CD4-positive, alpha-beta T cell treated with Interleukin-15 for 4 hours (primary cell): ENCODE measurements at regions not wholly inside any gene's neighbourhood (a gene's known extent, or its start where the extent isn't known, plus 50 kb on each side); places are given as distances from the start of the nearest gene placed in this dataset.

ENCODE experiments used
- DNase-seq: peaks from one replicate; pipeline ENCODE4 v3.0.0-alpha.2; 2020; ENCODE audit warnings: low spot score

DNA sequence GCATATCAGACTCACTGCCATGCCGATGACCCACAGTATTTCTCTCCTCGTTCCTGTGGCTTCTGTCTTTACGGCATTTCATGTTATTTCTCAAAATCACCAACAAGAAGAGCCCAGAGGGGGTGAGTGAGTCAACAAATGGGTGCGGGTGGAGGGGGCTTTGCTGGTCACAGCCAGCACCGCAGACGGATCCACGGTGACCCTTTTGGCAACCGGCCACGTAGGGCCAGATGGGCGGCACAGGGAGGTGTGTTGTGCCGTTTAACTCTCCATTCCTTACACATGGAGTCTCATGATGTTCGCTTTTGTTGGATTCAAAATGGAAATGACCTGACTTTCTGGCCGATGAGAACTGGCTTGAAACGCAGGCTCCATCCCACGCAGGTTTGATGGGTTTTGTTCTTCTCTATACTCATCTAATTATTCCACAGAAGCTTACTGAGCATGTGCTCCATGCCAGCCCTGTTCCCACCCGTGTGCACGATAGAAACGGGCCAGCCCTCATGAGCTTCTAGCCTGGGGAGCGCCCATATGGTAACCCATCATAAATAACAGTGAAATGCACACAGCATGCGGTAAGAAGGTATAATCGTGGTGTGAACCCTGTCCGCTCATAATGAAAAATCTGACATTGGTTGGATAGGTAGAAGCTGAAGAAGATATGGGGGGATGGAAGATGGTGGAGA, 319.9 kb downstream of the BRD1 start:
- no peak for DNase-seq

DNA sequence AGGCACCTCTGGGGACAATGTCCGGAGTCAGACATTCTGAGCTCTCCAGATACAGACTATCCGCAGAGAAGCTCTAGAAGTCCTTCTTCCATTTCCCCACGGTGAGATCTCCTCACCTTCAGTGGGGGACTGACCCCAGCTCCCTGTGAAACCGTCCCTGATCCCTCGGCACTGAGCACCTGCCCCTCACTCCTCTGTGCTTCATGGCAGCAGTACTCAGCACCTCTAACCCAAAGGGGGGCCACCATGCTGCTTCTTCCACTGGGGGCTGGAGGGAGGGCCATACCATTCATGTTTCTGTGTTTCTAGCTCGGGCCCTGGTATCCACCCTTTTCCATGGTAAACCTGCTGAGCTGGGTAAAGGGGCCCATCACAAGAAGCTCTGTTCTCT, 321.7 kb downstream of the BRD1 start:
- no peak for DNase-seq

DNA sequence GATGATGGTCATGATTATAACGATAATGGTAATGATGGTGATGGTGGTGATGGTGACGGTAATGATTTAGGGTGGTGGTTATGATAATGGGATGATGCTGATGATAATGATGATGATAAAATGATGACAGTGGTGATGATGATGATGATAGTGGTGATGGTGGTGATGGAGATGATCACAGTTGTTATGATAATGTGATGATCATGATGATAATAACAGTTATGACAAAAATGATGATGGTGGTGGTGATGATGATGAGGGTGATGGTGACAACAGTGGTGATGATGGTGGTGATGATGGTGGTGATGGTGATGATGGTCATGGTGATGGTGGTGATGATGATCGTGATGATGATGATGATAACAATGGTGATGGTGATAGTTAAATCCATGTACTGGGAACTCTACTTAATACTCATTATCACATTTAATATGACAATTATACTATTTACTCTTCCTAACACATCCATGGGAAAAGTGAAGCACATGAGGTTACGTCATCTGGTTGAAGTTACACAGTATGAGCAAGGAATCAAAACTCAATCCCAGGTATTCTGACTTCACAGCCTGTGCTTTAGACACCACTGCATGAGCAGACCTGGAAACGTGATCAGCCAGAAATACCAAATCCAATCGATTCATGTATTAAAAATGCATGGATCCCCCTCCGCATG, 322.2 kb downstream of the BRD1 start:
- DNase-seq = no peak

DNA sequence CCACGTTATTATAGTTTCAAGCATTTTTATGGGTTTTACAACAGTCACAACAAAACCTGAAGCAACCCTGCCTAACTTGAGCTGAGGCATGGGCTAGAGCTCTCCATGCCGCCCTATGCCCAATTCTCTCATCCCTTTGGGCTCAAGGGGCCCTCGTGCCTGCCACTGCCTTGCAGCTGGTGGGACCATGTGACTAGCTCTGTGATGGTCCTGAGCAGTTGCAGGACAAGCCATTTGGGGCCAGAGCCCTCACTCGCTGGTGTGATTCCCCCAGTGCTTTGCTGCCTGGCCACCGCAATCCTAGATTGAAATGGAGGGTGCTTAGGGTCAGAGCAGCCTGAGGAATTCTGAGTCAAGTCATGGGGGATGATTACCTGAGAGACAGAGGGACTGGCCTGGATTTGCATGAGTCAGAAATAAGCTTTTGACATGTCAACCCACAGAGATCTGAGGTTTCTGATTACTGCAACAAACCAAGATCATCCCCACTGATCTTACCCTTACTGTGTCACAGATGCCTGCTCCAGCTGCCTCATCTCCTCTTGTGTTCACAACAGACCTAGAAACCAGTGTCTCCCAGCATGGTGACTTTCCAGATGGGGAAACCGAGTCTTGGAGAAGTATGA, 323.7 kb downstream of the BRD1 start:
- no peak for DNase-seq

DNA sequence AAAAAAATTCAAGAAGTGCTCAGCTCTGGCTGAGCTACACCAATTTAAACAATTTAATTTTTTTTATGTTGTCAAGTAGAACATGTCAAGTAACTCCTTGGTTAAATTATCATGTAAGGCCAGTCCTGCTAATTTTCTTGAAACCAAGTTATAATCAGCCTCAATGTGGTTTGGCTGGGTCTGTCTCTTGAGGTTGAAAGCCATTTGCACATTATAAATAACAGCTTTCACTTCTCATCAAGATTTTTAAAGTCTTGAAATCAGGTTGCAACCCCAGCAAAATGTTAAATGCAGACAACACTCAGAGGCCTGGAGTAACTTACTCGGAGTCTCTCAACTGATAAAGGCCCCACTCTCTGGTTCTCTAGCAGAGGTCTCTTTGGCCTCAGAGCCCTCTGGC, 324.4 kb downstream of the BRD1 start:
- no peak for DNase-seq

DNA sequence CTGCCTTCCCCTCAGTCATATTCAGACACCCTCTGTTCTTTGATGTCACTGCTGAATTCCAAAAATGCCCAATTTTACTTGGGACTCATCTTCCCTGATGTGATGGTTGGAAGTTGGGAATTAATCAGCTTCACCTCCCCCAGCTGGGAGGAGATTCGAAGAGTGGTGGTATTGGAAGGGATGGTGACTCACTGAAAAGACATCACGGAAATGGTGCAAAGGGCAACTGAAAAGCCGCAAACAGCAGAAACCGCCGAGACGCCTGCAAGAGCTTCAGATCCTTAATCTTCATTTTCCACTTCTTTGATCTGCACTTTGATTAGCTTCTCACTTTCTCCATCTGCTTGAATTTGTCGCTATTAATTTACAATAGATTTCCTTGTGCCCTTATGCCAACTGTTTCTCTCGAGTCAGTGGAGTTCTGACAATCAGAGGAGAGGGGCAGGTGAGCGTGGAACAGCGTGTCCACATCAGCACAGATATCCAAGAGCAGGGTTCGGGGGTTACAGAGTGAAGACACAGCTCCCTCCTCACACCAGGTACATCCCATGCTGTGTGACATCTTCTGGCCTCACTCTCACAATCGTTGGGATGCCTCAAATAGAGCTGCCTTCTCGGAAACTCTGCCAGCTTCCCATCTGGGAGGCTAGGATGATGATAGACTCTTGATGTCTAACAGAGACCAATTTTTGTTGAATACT, 325.4 kb downstream of the BRD1 start:
- DNase-seq = no peak

DNA sequence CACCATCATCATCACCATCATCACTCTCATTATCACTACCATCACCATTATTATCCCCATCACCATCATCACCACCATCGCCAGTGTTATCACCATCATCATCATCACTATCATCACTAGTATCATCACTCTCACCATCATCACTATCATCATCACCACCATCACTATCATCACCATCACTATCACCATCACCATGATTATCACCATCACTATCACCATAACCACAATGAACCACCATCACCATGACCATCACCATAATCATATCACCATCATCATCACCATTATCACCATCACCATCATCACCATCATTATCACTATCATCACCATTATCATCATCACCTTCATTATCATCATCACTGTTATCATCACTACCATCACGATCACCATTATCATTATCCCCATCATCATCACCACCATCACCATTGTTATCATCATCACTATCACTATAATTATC, 326.7 kb downstream of the BRD1 start:
- no peak for DNase-seq

DNA sequence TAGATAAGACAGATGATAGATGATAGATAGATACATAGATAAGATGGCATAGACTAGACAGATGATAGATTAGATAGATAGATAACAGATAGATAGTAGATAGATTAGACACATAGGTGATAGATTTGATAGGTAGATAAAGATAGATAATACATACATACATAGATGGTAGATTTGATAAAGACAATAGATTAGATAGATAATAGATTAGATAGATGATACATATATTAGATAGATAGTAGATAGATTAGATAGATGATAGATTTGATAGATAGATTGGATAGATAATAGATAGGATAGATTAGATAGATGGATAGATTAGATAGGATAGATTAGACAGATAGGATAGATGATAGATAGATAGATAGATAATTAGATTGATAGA, 327.6 kb downstream of the BRD1 start:
- no peak for DNase-seq

DNA sequence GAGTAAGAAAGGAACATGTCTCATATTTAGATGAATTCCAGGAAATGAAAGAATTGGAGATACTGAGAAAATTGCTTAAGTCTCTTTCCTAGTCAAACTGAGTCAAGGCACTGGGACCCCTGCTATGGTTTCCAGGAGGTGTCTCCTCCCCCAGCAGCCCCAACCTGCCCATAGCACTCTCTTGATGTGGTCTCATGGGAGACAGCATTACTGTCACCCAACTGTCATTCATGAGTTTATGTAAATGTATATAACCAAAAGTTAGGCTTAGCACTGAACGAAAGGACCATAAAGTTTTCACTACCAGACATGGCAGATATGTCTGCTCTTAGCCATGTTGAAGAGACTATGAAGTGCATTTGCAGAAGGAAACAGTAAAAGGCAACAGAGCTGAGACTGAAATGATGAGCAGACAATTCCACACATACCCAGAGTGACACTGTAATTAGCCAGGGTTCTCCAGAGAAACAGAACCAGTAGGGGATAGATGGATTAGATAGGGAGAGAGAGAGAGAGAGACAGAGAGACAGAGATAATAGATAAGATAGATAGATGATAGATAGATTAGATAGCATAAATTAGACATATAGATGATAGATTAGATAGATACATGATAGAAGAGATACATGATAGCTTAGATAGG, 328.1 kb downstream of the BRD1 start:
- DNase-seq = no peak

DNA sequence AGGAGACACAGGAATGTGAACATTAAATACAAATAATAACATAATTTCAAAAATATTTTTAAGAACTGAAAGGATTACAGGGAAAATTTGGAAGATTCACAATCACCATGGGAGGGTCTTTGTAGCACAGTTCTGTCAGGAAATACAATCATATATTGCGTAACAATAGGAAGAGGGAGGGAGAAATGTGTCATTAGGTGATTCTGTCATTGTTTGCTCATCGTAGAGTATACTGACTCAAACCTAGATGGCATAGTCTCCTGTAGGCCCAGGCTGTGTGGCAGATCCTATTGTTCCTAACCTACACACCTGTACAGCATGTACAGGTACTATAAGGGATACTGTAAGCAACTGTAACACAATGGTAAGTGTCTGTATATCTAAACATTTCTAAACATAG, 330.4 kb downstream of the BRD1 start:
- DNase-seq = no peak

DNA sequence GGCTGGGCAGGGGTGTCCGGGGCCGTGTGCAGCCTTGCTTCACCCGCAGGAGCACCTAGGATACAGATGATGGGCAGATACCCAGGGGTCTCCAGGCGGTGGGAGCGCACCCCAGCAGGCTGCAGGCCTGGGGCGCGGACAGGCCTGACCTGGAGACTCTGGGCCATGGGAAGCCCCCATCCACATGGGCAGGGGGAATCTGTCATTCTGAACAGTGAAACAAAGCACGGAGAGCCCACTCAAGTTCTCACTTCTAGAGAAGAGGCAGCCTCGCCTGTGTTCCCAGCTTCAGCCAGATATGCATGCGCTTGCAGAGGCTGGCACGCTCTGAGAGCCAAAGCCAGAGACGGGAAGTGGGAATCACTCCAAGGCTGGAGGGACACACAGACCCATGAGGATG, 333.1 kb downstream of the BRD1 start:
- DNase-seq = no peak

DNA sequence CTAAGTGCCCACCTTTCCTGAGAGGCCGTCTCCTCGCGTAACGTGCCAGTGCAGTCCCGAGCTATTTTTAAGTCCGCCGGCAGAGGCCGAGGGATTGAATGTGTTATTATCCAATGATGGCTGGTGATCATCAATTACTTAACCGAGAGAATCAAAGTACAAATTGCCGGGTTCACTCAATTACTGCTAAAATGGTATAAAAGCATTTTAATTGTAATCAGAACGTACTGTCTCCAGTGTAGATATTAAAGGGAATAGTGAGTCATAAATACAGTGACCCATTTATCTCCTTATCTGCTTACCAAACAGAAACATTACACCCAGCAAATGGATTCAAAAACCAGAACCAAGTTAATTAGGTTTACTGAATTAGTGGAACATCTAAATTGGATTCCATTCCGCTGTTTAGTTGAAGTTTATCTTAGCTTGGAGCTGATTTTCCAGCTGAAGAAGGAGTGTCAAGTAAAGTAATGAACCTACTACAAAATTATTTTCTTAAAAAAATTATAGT, 334.9 kb downstream of the BRD1 start:
- DNase-seq = no peak

DNA sequence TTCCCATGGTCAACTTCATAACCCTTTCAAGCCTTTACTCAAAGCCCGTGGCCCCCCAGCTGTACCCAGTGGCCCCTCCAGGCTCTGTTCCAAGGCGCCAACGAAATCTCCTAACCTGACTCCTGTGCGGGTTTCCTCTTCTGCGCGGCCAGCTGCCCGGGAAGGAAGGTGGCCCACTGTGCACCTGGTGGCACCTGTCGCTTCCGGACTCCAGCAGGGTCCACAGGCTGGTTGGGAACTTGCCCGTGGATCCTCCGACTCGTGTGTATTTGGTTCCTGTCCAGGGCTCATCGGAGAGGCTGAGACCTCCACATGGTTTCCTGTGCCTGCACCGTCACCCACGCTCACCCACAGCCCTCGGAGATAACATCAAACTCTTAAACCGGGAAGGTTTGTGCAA, 335.4 kb downstream of the BRD1 start:
- no peak for DNase-seq

DNA sequence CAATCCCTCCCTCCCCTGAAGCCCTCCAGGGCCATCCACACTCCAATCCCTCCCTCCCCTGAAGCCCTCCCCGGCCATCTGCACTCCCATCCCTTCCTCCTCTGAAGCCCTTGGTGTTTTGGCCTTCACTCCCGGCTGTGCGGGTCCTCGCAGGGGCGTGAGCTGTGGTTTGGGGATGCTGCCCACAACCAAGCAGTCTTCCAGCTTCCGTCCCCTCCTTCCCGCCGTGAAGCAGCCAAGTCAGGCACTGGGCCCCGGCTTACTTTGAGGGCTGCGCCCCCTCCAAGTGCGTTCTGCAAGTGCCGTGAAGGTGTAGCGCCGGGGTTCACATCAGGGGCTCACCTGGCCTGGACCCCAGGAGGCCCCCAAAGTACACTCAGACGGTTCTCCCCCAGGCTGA, 335.9 kb downstream of the BRD1 start:
- no peak for DNase-seq

DNA sequence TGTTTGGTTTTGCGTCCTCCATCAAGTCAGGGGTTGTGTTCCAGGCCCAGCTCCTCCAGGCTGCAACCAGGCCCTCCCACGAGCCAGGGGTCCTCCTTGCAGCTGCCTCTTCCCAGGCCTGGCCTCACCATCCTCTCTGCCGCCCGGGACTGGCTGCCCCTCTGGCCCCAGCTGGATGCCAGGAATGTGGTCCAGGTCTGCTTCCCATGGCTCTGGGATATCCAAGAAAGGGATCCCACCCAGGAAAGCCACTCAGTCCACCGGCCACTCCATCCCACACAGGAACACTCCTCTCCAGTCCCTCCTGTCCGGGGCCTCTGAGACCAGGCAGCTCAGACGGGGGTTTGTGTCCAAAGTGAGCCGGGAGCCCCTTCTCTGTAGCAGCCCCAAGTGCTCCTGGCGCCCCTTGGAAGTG, 336.4 kb downstream of the BRD1 start:
- DNase-seq = no peak

DNA sequence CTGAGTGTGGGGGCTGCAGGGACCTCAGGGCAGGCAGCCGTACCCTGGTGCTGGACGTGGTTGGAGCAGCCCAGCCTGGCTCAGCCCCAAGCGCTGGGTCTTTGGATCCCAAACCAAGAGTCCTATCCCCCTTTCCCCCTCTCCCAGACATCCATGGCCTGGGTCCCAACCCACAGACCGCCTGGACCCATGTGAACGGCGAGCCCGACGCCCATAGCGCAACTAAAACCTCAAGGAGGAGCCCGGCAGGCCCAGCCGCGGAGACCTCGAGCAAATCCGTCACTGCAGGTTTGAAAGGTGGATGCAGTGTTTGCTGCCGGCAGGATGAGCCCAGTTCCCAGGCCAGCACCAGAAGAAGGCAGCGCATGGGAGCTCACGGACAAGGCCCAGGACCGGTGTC, 337.0 kb downstream of the BRD1 start:
- no peak for DNase-seq

DNA sequence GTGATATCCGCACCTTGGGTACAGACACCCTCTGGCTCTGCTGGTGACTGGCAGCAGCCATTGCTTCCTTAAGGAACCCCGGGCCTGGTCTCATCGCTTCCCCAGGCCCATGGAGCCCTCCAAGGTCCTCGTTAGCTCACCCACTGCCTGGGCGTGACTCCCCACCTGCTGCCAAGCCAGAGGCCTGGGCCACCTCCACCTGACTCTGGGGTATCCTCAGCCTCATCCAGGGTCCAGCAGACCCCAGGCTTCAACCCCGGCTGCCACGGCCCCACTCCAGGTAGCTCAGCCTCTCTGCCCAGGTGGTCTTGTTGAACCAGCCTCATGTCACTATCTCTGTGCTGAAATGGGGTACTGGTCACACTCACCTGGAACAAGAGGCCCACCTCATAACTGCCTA, 337.9 kb downstream of the BRD1 start:
- DNase-seq = no peak

DNA sequence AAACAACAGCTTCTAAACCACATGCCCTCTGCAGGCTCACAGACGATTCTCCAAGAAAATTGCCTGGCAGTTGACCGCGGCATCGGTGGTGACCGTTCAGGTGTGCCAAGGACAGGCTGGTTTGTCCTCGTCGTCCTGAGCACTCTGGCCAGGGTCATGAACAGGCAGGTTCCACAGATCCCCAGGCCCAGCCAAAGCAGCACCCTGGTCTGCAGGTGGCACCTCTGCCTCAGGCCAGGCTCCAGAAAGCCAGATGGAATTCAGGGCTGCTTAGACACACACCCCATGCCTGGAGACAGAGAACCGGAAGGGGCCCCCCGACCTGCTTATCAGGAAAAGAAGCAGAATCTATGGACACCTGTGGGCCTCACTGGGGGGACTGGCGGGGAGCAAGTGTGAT, 338.7 kb downstream of the BRD1 start:
- no peak for DNase-seq

DNA sequence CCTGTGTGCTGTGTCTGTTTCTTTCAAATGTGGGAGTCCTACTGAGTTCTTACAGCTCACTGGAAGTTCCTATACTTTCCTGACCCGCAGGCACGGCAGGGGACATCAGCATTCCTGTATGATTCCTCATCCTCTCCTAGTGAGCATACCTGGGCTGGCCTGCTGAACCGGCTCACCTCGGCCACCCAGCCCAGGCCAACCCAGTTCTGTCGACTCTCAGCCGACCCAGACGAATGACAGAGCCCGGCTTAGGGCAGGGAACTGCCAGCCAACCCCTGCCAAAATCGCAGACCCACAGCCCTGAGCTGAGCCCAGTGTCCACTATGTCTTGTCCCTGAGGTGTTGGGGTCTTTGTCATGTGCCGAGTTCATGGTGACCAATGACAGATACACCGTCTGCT, 339.7 kb downstream of the BRD1 start:
- no peak for DNase-seq

DNA sequence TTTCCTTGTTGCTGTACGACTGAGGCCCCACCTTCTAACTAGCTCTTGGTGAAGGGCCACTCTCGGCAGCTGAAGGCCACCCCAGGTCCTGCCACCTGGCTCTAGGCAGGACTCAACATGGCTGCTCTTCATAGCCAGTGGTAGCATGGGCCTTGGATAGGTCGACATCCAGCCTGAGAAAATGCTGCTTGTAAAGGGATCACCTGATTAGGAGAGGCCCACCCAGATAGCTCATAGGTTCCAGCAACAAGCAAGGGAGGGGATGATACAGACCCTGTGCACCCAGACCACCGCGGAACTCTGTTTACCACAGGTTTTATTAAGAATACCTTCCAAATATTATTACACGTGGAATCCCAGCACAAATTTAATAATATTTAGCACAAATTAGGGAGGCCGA, 341.4 kb downstream of the BRD1 start:
- no peak for DNase-seq

DNA sequence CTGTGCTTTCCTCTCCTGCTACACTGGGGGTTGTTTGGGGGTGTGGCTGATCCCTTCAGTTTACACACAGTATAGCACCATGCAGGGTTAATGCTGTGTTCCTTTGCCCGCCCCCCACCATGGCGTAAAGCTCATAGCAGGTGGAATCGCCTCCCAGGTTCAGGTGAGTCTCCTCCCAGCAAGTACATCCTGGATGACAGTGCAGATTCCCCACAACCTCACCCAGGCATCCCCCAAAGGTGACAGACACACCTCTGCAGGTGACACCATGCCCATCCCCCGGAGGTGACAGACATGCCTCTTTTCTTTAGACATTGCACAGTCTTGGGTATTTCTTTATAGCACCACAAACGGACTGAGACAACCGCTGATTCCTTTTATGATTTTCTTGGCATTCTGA, 343.7 kb downstream of the BRD1 start:
- no peak for DNase-seq

DNA sequence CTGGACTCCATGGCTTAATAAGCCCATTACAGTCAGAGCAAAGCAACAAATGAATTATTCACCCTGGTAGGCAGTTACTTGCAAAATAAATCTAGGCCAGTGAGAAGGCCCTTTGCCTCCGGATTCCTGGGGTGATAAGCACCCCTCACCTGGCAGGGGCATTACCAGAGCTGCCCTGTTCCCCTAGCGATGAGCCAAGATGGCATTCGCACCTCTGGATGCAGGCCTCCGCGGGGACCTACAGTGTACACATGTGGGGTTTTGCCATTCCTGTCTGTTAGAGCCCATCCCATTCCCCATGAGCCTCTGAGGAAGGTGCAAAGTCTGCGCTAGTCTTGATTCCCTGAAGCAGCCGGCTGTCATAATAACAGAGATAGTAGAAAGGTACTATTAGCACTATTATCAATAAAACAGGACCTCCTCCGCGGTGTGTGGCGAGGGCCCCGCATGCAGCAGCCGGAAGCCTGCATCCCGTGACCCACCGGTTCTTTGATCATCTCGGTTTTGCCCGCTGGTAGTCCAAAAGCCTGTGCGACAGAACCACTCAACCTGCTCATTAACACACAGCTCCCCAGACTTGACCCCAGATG, 344.3 kb downstream of the BRD1 start:
- DNase-seq = no peak
